ENCODE measurements at regions not wholly inside any gene's neighbourhood (a gene's known extent, or its start where the extent isn't known, plus 50 kb on each side); places are given as distances from the start of the nearest gene placed in this dataset.
A peak's percentile ranks its signal among the peaks of the same experiment; 100 is the strongest.

DNA sequence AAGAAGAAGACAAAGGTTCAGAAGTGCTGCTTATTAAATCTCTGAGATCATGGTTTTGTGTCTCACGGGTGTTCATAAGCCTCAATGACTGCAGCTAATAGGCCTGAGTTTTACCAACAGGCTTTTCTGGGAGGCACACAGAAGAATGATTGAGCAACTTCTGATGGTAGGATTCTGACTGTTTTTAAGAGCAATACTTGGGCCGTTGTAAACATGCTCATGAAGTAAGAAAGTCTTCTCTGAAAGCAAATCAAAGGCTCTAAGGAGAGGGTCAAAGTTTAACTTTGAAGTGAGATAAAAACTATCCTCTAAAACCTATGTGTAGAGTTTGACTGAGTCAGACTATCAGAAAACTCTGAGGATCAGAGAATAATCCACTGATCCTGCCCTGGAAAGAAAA is 390.9 kb upstream of the DAB2 start:
- peak overlapping the region in 2 of 21 experiments; percentile 2 to 30 for H3K27ac ChIP-seq
- no peak overlapping the region for H3K4me3 ChIP-seq

DNA sequence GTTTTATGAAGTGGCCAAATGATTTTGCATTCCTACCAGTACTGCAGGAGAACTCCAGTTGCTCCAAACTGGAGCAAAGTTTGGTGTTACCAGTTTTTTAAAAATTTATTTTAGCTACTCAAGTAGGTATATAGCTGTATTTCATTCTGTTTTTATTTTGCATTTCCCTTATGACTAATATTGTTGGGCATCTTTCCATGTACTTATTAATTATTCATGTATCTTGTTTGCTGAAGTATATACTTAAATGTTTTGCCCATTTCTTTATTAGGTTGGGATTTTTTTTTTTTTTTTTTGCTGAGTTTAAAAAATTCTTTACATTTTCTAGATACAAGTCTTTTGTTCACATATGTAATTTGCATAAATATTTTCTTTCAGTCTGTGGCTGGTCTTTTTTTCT is 386.6 kb upstream of the DAB2 start:
- Histone ChIP-seq H3K4me3 (no peak overlapping the region), H3K27ac (no peak overlapping the region)

DNA sequence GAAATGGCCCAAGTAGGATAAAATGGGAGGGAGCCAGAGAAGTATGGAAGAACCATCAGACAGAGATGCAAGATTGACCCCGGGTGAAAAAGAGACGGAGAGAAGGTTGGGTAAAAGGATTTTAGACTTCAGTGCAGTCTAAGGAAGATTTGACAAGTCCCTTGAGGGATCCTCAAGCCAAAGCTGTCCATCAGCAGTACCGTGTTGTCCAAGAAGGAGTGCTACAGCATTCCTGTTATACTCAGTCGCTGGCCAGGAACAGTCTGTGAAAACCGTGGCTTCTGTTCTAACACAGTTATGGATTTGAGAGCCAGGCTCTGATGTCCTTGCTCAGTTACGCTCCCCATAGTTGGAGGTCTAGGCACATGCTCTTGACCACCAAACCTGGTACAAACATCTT is 383.9 kb upstream of the DAB2 start:
- no peak overlapping the region for H3K4me3 ChIP-seq
- H3K27ac ChIP-seq = no peak overlapping the region

DNA sequence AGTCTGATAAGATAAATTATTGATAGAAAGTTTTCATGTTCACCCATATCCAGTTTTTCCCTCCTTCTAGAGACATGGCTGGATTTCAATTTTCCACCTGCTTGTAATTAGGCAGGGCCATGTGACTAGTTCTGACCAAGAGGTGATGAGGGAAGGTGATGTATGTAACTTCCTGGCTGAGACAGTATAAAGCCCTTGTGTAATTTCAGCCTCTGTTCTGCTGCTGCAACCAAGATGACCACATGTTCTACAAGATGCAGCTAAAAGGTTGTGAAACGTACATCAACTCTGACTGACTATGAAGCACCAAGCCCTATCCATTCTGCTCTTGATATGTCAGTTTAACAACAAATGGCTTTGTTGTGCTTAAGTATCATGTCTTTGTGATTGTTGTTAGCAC is 376.5 kb upstream of the DAB2 start:
- no peak overlapping the region for H3K4me3 ChIP-seq

DNA sequence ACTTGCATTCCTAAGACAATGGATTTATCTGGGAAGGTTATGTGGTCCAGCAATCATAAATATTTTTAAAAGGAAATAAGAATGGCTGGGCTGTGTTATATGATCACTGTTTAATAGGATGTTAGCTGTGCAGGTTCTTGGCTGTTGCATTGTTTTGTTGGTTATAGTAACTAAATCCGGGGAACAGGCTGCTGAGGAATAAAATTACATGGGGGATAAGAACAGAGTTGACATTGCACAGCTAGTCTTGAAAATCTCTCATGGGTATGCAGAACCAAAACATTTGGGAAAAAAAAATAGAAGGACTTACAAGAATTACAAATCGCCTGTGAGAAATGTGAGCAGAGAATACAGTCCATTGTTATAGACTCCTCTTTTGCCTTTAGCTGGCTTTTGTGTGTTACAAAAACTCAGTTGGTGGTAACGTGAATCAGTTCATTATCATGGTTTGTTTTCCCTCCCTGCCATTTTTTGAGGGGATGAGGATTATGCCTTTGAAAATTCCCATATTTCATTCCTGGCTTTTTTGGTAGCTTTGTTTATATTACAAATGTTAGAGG is 375.3 kb upstream of the DAB2 start:
- no peak overlapping the region for H3K27ac ChIP-seq
- no peak overlapping the region for H3K4me3 ChIP-seq

More for the DNA sequence above, 376.5 kb upstream of the DAB2 start:
- H3K27ac ChIP-seq = no peak overlapping the region

DNA sequence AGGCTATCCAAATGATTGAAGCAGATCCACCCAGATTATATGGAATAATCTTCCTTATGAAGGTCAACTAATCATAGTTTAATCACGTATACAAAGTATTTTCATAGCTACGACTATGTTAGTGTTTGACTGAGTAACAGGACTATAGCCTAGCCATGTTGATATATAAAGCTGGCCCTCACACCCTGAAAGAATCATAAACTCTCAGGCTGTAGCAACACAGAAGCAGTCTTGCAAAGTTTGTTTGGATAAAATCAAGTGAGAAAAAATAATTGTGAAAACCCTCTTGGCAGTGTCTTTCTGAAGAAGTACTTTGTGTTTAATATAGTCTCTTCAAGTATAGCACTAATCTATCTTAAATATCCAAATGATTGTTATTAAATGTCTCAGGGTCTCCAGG is 374.5 kb upstream of the DAB2 start:
- no peak overlapping the region for H3K27ac ChIP-seq

DNA sequence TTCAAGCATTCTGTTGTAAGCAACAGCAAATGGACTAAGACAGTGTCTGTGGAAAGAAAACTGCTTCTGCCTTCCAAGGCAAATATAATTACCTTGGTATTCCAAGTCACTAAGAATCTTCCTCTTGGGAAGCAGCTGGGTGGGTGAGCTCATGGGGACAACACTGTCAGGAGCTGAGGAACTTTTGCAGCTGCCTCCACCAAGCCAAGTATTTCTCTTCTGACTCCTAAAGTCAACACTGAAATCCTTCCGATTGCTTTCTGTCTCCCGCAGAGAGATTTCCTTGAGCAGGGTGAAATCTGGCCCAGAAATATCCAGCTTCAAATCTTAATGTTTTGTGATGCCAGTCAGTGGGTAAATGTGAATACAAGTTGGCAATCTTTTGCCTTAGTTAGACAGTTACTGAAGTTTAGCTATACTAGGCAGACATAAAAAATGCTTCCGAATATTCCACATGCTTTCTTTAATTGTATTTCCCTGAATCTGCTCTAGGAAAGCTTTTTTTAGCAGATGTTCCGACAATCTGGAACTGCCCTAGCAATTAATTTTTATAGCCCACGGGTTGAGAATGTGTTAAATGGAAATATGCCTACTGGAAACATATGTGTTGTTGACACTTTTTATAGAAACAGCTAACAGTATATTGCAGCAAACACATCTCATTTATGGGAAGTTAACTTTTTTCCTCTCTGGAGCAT is 369.9 kb upstream of the DAB2 start:
- Histone ChIP-seq H3K27ac (peak overlapping the region in 9 of 21 experiments; percentile 1 to 55 (median 12)), H3K4me3 (no peak overlapping the region)

More for the DNA sequence above, 374.5 kb upstream of the DAB2 start:
- no peak overlapping the region for H3K4me3 ChIP-seq

DNA sequence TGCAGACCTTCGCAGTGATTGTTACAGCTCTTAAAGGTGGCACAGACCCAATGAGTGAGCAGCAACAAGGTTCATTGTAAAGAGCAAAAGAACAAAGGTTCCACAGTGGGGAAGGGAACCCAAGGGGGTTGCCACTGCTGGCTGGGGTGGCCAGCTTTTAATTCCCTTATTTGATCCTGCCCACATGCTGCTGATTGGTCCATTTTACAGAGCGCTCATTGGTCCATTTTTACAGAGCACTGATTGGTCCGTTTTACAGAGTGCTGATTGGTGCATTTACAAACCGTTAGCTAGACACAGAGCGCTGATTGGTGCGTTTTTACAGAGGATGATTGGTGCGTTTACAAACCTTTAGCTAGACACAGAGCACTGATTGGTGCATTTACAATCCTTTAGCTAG is 360.6 kb upstream of the DAB2 start:
- no peak overlapping the region for H3K27ac ChIP-seq

DNA sequence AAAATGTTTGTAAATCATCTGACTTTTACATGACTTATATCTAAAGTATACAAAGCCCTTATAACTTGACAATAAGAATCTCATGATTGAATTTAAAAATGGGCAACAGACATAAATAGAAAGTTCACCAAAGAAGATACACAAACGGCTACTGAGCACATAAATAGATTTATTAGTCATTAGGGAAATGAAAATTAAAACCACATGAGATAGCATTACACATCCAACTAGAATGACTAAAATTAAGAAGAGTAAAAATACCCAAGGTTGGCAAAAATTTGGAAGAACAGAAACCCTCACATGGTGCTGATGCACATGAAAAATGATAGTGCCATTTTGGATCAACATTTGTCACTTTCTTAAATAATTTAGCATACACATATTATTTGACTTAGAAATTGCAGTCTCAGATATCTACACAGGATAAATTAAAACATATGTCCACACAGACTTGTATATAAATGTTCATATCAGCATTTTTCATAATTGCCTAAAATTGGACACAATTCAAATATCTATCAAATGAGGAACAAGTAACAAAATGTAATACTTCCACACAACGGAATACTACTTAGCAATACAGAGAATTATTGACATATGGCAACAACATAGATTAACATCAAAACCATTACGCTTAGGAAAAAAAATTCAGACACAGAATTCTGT is 359.1 kb upstream of the DAB2 start:
- H3K4me3 ChIP-seq = no peak overlapping the region
- peak overlapping the region in 2 of 21 experiments; percentile 54 to 63 for H3K27ac ChIP-seq

More for the DNA sequence above, 360.6 kb upstream of the DAB2 start:
- H3K4me3 ChIP-seq = no peak overlapping the region

DNA sequence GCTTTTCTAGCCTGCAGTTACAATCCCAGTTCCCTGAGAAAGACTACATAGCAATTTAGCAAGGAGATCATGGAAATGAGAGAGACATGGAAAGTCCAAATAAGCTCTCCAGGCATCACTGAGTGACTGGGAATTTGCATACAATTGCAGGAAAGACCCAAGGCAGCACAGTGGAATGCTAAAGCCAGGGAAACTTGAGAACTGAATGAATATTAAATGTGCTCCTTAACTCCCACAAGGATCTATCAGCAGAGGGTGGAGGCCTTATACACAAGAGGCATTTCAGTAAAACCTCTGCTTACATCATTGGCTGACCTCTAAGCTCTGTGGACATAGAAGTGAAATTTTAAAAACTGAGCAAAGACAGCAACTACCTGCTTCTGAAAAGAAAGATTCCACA is 355.6 kb upstream of the DAB2 start:
- Histone ChIP-seq H3K4me3 (no peak overlapping the region), H3K27ac (peak overlapping the region in 2 of 21 experiments; percentile 42 to 48)

DNA sequence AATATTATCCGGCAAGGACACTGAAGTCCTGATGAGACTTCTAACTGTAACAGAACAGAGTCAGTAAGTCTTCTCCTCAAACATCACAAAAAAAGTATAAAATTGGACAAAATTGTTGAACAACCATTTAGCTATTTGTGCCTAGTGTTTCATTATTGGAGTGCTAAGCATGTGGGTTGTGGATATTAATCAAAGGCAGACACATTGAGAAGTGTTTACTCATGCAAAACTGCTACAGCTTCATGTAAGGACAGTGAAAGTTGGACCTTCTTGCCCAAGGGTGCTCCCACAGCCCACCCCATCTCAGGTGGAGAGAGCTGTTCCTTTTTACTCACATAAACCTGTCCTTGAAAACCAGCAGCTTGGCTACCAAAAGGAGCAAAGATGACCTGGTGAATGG is 355.1 kb upstream of the DAB2 start:
- H3K4me3 ChIP-seq = no peak overlapping the region
- peak overlapping the region in 3 of 21 experiments; percentile 48 to 62 (median 54) for H3K27ac ChIP-seq

DNA sequence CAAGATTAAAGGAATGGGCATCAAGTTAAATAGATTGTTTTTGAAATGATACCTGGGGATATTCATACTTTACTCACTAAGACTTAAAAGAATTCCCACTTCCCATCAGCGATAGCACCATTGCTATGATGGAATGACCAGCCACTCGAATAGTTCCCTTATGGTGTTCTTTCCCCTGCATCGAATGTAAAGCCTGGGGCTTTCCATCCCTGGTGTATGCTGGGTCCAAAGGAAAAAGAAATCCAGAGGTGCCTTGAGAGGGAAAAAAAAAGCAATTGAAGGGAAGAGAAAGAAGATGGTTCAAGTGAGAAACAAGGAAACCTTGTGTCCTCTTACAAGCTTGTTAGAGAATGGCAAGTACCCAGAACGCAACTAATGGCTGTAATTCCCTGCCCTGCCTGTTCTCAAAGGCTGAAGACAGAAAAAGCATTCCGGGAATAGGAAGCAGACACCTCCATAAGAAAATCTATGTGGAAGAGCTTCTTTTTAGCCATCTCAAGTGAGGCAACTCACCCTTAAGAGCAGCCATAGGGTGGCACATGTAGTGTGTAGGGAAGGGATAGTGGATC is 351.1 kb upstream of the DAB2 start:
- no peak overlapping the region for H3K4me3 ChIP-seq
- H3K27ac ChIP-seq = peak overlapping the region in 6 of 21 experiments; percentile 1 to 82 (median 44)

DNA sequence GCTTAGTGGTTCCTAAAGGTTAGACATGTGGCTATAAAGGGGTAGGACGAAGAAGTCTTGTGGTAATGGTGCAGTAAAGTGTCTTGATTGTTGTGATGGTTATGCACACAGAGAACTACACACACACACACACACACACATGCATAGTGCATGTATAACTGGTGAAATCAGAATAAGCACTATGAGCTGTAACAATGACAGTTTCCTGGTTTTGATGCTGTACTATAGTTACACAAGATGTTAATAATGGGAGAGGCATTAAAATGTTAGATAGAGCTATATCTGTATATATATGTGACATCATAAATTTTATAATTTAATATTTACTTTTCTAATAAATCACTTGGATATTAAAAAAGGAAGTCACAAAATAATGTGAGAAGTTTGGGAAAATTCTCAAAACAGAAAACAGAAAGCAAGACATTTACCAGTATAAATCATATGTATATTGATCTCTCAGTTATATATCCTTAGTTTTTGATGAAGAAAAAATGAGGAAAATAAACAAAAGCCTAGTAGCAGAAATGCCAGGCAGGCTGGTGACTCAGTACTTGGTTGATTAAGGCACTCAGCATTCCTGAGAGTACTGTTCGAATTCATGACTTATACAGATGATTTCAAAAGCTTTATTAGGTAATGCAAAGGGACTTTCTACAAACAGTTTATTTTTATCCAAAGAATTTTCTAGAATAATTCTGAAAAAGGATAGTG is 350.5 kb upstream of the DAB2 start:
- Histone ChIP-seq H3K4me3 (no peak overlapping the region), H3K27ac (peak overlapping the region in 4 of 21 experiments; percentile 34 to 82 (median 60))

DNA sequence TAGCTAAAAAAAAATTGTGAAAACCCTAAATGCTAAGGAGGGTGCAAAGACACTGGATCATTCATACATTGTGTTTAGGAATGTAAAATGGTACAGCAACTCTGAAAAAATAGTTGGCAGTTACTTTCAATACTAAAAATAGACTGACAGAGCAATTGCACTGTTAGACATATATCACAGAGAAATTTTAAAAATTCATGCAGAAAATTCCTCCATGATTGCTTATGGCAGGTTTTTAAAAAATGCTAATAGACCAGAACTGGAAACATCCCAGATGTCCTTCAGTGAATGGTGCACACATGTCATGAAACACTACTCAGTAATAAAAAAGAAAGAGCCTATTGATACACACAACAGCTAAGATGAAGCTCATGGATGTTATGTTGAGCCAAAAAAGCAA is 349.8 kb upstream of the DAB2 start:
- peak overlapping the region in 1 of 21 experiments; percentile 21 for H3K27ac ChIP-seq
- no peak overlapping the region for H3K4me3 ChIP-seq

DNA sequence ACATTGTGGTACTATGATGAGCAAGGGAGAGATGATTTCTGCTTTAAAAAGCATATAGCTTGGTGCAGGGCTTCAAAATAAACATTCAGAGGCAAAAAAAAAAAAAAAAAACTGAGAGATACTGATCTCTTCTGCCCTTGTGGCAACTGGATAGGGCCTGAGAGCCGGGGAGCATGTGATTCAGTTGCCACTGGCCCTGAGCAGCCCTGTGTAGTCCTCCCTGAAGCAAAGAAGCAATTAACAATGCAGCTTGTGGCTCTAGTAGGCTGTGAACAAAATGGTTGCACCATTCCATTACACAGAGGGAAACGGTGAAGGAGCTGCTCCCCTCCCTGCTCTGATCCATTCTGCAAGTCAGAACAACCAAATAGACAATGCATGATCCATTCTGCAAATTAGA is 347.5 kb upstream of the DAB2 start:
- no peak overlapping the region for H3K27ac ChIP-seq
- H3K4me3 ChIP-seq = no peak overlapping the region

DNA sequence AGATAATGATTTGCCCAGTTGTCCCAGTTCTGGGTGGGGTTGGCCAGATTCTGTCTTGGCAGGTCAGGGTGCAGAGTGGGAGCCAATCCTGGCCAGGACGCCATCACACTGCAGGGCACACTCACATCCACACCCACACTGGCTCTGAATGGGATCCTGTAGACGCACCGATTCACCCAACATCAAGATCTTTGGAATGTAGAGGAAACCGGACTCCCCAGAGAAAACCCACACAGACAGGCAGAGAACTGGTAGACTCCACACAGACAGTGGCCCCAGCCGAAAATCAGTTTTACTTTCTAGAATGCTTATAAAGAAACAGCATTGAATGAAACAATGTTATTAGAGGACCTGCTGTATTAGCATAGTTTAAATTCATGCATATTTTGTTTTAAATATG is 343.1 kb upstream of the DAB2 start:
- no peak overlapping the region for H3K4me3 ChIP-seq
- no peak overlapping the region for H3K27ac ChIP-seq

DNA sequence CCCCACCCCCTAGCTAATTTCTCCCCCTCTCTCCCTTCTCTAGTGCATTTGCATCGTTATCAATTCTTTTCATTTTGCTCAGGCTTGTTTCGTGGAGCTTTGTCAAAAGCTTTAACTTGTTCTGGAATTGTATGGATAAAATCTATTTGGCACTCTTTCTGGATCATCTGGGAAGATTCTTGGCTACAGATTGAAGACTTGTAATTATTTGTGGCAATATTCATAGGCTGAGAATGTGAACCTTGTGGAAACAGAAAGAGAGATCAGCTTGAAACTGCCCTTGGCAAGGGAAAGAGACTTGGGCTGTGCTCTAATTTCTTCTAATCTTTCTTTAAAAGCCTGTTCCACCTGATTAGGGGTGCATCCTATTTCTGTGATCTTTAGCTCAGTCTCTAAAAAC is 340.6 kb upstream of the DAB2 start:
- H3K27ac ChIP-seq = peak overlapping the region in 3 of 21 experiments; percentile 11 to 67 (median 32)
- H3K4me3 ChIP-seq = no peak overlapping the region

DNA sequence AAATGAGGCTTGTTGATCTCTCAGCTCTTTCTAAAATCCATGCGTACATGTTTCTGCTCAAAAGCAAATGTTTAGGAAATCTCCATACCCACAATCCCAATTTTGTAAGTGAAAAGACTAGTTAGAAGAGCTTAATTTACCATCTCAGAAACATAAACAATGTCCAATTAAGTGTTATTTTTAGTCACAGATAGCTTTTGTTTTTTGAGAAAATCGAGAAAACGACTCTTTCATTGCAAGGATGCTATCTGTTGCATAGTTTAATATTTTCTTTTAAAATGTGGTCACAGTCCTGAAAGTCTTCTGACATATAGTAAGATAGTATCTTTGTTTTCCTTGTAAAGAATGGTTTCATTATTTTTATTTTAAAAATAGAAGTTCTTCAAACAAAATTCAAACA is 338.0 kb upstream of the DAB2 start:
- Histone ChIP-seq H3K4me3 (no peak overlapping the region), H3K27ac (peak overlapping the region in 3 of 21 experiments; percentile 66 to 79 (median 71))

DNA sequence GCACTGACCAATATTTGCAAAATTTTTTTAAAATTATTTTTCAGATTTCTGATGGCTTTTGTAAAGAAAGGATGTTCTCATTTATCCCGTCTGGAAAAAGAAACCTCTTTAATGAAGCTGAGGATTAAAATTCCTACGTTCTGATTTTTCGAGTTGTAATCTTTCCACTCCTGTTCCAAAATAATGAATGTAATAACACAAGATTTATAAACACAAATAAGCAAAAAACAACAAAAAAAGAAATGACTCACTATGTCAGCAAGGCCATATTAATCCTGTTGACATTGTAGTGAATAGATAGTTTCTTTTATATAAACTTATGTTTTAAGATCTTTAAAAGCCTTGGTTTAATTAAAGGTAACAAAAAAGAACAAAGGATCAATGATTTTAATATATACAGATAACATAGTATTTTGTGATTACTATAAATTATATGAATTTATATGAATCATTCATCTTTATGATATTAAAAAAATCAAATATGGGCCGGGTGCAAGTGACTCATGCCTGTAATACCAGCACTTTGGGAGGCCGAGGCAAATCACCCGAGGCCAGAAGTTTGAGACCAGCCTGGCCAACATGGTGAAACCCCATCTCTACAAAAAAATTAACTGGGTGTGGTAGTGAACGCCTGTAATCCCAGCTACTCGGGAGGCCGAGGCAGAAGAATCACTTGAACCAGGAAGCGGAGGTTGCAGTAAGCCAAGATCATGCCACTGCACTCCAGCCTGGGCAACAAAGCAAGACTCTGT is 336.6 kb upstream of the DAB2 start:
- Histone ChIP-seq H3K27ac (peak overlapping the region in 11 of 21 experiments; percentile 13 to 81 (median 66)), H3K4me3 (no peak overlapping the region)
